GM18502 (cell line): ENCODE measurements at regions not wholly inside any gene's neighbourhood (a gene's known extent, or its start where the extent isn't known, plus 50 kb on each side); places are given as distances from the start of the nearest gene placed in this dataset.

ENCODE experiments used
- ATAC-seq: cut with Tn5 transposase; IDR thresholded peaks from one replicate; pipeline ENCODE4 v1.9.1; 2021; ENCODE audit warnings: mild to moderate bottlenecking; ENCODE audit not compliant: unreplicated experiment, poor library complexity

GRCh38 chr10:7479861-7480598, 69.2 kb upstream of the SFMBT2 start:
- ATAC-seq: no peak

GRCh38 chr10:7478727-7479457, 68.1 kb upstream of the SFMBT2 start:
- no peak for ATAC-seq

GRCh38 chr10:7477538-7478334, 66.9 kb upstream of the SFMBT2 start:
- no peak for ATAC-seq

DNA sequence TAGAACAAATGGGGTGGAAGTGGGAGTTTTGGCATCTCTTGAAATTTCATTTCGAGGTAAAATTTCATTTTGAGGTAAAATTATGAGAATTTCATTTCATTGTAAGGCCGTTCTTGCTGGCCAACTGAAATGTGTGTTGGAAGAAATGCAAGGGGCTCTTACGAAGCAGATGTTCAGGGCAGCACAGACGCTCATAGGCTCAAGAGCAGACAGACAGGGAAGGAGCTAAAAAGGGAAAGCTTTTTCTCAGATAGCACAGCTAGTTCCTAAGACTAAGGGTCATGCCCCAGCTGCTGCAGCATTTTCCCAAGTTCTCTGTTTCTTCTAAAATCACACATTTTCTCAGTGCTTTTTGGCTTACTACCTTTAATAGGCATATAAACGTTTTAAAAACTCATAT, 65.1 kb upstream of the SFMBT2 start:
- no peak for ATAC-seq

GRCh38 chr10:7475046-7475911, 64.4 kb upstream of the SFMBT2 start:
- no peak for ATAC-seq

- no peak for ATAC-seq
Observed at GRCh38 chr10:7474388-7474787, 63.6 kb upstream of the SFMBT2 start.

- ATAC-seq: no peak
Observed at GRCh38 chr10:7473474-7473873, 62.6 kb upstream of the SFMBT2 start.

DNA sequence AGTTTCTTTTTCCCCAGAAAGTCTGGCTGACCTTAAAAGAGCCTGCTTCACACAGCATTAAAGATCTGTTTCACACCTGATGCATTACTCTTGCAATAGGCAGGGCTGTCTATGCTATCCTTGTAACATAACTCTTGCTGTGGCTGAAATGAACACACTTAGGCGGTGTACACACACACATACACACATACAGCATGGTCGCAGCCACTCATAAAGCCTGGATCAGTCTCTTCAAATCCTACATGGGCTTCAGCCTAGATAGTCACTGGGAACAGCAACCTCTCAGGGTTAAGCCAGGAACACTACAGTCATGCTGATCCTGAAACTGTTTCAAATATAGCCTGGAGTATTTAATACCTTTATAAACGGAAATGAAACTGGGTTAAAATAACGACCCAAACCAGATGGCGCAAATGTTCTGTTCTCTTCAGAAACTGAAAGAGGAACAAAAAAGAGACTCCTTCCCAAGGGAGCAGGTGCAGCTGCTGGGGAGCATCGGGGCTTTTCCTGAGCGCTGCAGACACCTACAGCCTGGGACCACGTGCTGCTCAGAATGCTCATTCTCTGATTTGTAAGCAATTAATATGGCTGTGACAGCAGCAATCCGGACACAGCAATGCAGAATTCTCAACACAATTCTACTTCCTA, 61.0 kb upstream of the SFMBT2 start:
- peak; percentile 86 for ATAC-seq

DNA sequence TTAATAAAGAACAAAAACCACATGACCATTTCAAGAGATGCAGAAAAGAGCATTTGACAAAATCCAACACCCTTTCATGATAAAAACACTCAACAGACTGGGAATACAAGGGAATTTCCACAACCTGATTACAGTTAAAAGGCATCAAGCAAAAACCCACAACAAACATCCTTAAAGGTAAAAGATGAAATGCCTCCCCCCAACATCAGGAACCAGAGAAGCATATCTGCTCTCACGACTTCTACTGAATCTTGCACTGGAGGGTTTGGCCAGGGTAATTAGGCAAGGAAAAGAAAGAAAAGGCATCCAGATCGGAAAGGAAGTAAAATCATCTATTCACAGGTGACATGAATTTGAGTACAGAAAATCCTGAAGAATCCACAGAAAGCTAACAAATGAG, 59.5 kb upstream of the SFMBT2 start:
- no peak for ATAC-seq

DNA sequence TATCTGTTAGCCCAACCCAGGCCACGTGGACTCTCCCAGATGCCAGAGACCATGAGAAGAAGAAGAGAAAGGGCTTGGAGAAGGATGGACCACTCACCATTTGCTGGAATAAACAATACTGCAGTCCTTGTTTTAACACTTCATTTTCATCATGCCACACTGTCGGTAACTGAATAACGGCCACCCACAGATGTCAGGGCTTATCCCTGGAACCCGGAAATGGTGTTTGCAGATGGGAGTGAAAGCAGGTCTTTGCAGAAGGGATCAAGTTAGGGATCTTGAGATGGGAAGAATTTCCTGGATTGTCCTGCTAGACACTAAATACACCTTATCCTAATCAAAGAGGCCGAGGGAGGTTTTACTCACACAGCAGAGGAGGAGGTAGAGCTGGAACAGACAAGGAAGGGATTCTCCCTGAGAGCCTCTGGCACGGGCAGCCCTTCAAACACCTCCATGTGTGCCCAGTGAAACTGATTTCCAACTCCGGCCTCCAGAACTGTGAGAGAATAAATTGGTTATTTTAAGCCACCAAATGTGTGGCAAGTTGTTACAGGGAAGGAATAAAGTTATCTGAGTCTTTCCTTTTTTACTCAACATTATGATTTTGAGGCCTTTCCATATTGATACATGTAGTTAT, 56.3 kb upstream of the SFMBT2 start:
- ATAC-seq: no peak

DNA sequence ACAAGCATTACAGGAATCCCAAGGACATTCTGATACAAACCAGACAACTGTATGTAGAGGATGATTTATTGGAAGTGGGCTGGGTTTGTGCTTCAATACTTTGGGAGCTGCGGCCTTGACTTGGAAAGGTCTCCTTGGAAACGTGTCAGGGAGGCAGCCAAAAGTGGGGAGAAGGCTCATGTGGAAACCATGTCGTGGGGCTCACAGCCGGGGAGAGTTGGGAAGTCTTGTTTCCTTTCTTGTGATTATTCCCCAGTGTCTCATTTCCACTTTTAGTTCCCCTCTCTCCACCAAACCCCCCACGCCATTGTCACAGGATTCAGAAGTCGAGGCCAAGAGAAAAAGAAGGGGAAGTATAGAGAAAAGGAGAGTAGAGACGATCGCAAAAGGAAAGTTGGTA, 53.9 kb upstream of the SFMBT2 start:
- ATAC-seq: no peak
